Suprapubic skin (tissue), 4 donors: ENCODE measurements at regions not wholly inside any gene's neighbourhood (a gene's known extent, or its start where the extent isn't known, plus 50 kb on each side); places are given as distances from the start of the nearest gene placed in this dataset.

ENCODE experiments used
- EP300 ChIP-seq: sonication (generic); formaldehyde crosslinking; IDR thresholded peaks from one replicate; pipeline ENCODE4 v1.6.1; 2017; ENCODE audit warnings: antibody characterized with exemption
- POLR2AphosphoS5 ChIP-seq, 3 donors: sonication (generic); formaldehyde crosslinking; IDR thresholded peaks; one replicate each; pipeline ENCODE4 v1.6.1; 2017; ENCODE audit warnings: antibody characterized with exemption in 3 of 3
- TF ChIP-seq, protein P1 (sequence below), 2 donors: fragments of 200-600 bp in 1 of 2; fragments of 450-650 bp in 1 of 2; sonication (generic) in 1 of 2; IDR thresholded peaks; one replicate each; pipeline ENCODE4 v1.5.1; 2016 to 2019; ENCODE audit warnings: antibody characterized with exemption in 2 of 2, mild to moderate bottlenecking in 1 of 2, moderate library complexity in 1 of 2

DNA sequence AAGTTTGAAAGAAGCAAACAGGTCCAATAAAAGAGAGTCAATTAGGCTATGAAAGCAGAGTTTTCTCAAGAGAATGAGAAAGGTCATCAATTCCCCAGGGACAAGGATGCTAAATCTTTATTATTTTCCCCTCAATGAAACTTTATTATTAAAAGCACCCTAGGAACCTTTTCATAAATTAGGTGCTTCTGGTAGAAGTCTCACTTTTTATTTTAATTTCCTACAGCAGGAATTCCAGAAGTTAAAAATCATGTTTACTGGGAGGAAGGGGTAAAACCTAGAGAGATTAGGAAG, 223.2 kb upstream of the SOX5 start:
- TF ChIP-seq EP300 = no peak
- TF ChIP-seq, protein P1, sequence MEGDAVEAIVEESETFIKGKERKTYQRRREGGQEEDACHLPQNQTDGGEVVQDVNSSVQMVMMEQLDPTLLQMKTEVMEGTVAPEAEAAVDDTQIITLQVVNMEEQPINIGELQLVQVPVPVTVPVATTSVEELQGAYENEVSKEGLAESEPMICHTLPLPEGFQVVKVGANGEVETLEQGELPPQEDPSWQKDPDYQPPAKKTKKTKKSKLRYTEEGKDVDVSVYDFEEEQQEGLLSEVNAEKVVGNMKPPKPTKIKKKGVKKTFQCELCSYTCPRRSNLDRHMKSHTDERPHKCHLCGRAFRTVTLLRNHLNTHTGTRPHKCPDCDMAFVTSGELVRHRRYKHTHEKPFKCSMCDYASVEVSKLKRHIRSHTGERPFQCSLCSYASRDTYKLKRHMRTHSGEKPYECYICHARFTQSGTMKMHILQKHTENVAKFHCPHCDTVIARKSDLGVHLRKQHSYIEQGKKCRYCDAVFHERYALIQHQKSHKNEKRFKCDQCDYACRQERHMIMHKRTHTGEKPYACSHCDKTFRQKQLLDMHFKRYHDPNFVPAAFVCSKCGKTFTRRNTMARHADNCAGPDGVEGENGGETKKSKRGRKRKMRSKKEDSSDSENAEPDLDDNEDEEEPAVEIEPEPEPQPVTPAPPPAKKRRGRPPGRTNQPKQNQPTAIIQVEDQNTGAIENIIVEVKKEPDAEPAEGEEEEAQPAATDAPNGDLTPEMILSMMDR (IDR thresholded peaks at IDR 0.05) = no peak
- no peak for TF ChIP-seq POLR2AphosphoS5 (IDR thresholded peaks at IDR 0.05)
